Stimulated activated CD4-positive, alpha-beta T cell treated with anti-CD3 and anti-CD28 coated beads, Interleukin-15, amount 100 ng/mL, for 48 hours (primary cell): ENCODE measurements at regions not wholly inside any gene's neighbourhood (a gene's known extent, or its start where the extent isn't known, plus 50 kb on each side); places are given as distances from the start of the nearest gene placed in this dataset.
"Not testable (repeated sequence)": the region's sequence is repeated elsewhere in the genome, so short reads cannot be mapped to it uniquely, and the experiment has no call there.

ENCODE experiments used
- DNase-seq, 2 donors: peaks; one replicate each; pipeline ENCODE4 v3.0.0-alpha.2; 2020; ENCODE audit warnings: low read depth in 2 of 2

DNA sequence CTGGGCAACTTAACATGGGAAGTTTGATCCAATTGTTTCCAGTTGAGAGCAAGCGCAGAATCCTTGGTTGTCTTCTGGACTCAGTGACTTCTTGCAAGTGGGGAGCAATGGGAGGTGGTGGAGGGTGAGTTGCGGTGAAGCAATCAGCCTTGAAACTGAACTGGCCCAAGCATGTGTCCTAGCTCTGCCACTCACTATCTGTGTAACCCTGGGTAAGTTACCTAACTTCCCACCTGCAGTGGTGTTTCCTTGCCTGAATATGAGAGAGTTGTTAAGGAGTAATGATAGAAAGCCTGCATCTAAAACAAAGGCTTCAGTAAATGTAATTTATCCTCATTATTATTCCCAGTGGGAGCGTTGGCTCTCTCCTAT, 132.5 kb upstream of the NFIA start:
- DNase-seq: no peak

DNA sequence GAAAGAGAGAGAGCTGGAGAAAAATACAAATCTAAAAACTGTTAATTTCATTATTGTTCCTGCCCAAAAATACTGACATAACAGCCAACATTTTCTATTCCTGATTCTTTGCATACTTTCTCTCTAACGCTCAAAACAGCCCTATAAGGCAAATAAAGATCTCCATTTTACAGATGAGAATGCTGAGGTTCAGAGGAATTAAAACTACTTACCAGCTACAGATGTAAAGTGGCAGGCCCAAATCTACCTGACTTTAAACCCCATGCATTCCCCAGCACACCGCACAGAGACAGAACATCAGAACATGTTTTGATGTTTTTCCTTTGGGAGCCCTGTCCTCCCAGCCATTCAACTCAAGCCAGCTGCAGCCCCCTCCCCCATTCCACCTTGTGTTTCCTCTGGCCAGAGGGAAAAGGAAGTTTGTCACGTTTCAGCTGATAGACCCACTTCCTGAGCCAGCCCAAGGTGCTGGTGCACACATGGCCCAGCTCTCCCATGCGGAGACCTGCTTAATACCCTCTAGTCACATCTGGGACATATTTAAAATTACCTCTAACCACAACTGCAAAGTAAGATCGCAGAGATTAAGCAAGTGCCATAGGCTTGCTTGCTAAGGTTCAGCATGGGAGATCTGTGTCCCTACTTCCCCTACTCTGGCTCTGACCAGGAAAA, 133.1 kb upstream of the NFIA start:
- DNase-seq: no peak

DNA sequence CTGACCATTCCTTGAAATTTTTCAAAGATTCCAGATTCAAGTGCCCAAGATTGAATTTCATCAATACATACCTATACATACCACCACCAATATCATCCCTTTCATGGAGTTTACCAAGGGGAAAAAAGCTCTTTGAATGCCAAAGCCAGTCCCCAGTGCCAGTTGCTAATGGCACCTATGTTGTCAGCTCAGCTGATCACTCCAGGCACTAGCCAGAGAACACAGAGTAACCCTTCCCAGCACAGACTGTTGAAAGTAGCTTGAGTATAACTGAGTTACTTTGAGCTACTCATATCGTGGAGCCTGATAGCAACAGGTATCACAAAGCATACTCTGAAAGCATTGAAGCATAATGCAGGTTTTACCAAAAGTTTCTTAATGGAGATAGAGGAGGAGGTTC, 133.9 kb upstream of the NFIA start:
- DNase-seq: no peak

DNA sequence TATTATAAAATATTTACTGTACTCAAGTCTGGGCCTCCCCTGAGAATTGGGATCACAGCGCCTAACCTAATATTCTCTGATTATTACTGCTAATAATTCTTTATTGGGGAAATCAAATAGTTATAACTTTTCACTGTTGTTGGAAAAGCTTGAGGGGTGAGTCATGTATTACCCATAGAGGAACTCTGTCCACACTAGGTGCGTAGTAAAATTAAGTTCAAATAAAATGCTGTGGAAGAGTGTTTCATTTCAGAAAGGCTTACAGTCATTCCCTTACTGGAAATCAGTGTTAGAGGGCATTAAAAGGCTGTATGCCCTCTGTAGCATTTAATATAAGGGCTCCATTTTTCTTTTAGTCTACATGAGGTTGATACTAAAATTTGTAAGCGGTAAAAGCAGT, 135.0 kb upstream of the NFIA start:
- DNase-seq: no peak

DNA sequence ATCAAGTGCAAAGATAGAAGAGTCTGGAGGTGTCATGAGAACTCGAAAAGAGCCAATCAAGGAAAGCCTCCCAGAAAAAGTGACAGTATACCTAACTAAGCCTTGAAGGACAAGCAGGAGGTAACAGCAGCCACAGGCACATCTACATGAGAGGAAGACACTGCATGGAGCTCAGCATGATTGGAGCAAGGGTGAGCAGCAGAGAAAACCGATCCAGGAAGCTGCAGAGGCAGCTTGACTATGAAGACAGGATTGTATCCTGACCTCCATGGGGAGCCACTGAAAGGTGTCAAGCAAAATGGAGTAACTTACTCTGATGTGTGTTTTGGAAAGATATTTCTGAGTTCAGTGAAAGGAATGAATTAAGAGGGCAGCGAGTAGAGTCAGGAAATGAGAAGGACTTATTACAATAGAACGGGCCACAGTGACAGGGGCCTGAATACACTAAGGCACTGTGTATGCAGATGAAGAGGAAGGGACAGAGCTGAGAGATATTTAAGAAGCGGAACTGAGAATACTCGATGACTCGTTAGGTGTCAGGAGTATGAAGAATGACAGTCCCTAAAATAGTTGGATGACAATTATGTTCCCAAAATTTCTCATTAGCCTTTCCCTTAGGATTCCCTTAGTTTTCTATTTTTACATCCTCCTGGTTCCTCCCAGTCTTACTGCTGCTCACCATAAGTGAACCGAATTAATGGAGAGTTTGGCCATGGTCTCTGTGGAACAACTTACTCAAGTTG, 139.3 kb upstream of the NFIA start:
- DNase-seq: no peak

DNA sequence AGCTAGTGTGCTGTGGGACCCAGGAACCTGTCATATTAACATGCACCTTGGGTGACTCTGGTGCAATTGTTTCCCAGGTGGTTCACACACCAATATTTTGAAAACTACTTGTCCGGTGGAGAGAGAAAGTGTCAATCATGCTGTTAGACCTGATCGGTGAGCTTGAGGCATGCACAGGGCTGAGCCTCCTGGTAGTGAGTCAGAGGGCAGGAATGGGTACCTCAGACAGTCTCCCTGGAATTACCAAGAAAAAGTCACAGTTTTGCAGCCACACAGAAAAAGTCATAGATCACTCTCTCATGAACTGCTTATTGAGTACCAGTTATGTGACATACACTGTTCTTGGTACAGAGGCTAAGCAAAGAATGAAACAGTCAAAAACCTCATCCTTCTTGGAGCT, 140.1 kb upstream of the NFIA start:
- DNase-seq: no peak

DNA sequence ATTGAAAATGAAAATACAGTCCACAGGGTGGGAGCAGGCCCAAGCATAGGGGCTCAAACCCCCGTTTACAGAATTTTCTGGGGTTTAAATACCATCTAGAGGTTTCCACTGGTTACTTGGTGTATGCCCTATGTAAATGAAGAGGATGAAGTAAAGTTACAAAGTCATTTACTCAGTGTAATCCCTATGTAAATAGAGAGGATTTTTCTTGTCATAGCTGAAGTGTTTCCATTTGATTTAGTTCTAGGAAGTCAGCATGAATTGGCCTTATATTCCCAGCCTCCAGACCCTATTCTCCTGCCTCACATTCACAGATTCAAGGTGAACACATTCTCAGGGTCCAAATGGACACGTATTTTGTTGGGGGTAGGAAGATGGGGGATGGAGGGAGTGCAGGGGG, 141.7 kb upstream of the NFIA start:
- not testable (repeated sequence) for DNase-seq

DNA sequence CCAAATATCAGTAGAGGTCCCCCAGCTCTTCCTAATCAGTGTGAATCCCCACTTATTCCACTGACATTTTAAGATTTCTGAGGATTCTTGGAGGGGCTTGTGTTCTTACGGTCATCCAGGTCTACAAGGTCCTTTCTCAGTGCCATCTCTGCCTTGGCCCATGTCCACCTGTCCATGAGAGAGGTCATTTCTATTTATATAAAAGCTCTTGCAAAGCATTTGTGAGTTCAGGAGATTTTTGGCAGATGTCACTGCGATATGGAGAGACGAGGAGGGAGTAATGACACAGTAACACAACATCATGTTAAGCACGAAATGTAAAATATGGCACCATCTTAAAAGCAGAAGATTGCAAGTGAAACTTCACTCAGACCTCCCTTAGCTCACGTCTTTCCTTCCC, 144.6 kb upstream of the NFIA start:
- DNase-seq: no peak

DNA sequence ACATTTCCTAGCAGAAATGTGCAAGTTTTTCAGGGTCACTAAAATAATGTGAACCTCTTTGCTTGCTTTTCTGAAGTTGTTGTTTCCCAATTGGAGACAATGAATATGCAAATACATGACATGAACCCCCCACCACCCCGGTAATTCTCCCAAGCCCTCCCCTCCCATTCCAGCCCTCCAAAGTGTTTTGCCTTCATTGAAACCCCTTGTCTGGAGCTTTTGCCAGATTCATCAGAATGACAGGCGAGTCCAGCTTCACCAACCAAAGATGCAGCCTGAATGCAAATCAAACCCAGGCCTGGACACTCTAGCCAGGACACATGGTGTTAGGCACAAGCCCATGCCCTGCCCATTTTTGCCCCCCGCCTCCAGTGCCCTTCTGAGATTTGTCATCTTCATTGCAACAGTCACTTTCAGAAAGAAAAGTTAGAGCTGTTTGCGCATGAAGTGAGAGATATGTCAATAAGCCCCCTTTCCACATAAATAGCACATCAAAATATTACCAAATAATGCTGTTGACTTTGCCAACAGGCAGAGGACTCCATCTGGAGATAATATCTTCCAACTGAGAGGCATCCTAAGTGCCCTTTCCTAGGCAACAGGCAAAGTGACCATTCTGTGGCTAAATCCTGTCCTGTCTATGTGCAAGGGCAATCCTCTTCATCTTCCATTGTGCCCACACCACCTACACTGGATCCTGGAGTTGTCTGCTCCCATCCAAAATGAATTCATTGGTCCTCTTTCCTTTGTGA, 145.6 kb upstream of the NFIA start:
- no peak for DNase-seq

DNA sequence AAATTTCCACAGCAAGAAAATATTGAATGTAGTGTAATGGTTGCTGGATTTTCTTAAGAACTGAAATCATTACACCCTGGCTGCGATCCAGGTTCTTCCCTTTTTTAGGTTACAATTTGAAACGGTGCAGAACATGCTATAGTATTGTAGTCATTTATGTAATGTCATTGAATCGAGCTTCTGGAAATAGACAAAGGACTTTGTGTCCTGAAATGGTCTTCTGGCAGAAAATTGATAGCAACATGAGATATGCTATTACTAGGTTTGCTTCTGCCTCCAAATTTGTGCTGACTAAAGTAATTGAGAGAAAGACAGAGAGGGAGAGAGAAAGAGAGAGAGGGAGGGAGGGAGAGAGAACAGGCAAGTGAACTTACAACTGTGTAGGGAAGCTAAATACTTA, 146.2 kb upstream of the NFIA start:
- no peak for DNase-seq

DNA sequence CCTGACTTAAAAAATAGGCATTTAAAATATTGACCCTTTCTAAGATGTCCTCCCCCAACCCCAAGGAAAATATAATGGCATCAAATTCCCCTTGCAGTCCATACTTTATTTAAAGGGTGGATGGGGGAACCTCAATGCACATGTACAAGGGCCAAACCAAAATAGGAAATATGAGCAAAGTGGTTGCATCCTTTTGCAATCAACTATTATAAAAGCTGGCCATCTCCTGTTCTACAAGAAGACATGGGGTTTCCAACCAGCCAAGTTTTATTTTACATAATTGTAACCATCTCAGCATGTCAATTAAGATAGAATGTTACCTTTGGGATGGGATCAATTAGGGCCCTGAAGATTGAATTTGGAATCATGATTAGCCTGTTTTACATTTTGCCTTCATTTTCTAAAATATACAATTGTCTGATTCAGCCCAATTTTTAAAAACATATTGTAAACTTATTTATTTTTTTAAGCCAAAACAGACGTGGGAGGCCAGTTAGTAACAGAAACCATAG, 146.7 kb upstream of the NFIA start:
- DNase-seq: no peak

DNA sequence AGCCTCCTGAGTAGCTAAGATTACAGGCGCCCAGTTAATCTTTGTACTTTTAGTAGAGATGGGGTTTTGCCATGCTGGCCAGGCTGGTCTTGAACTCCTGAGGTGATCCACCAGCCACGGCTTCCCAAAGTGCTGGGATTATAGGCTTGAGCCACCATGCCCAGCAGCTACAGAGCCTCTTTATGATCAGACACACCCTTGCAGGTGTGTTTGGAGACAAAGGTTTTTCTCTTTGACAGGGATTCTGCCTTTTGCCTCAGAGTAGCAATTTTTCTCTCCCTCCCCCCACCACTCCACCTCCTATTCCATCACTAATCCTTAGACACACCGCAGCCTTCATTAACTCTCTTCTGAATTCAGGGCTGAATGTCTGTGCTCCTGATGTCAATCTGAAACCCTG, 152.2 kb upstream of the NFIA start:
- DNase-seq: no peak

DNA sequence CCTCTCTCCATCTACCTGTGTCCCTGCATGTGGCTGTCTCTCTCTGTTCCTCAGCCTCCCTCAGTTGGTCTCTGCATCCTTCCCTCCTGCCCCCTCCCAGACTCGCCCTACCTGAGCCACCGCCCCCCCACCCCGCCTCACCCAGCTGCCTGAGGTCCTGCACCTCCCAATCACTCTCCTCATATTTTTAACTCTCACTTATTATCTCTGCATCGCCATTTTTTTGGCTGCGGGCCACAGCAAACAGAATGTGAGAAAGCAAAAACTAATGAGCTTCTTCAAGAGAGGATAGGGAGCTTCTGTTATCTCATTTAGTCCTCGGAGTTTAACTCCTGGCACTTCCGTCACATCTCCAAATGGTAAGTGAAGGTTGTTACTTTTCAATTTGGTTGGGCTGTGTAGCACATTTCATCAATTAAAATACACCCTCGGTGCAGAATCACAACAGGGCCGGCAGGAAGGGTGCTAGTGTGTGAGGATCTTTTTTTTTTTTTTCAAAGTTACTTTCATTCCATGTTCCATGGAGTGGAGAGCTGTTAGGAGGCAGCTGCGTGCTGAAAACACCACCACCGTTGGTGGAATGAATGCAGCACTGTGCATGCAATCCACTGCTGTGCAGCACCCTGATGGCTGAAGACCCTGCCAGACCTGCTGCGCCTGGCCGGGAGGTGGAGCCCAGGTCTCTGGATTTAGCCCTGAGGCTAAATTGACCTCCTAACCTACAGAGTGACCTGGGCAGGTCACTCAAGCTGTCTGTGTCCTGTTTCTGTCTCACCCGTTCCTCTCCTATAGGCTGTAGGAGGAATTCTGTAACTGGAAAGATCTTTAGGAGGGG, 157.2 kb upstream of the NFIA start:
- no peak for DNase-seq

DNA sequence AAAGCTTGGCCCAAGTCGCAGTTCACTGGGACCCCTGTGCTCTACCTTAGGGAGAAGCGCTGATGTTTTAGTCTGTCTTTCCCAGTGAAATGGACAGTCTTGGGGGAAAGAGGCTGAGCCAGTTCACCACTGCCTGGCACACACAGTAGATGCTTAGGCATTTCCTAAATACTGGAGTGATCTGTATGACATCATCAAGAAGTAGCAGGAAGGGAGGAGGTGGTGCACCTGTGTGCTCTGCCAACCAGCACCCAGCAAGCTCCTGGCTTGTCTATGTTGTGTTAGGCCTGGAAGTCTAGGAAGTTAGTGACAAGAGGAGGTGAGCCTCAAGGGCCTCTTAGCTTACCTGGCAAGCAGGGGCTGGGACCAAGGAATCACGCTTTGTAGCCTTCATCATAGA, 158.2 kb upstream of the NFIA start:
- no peak for DNase-seq

DNA sequence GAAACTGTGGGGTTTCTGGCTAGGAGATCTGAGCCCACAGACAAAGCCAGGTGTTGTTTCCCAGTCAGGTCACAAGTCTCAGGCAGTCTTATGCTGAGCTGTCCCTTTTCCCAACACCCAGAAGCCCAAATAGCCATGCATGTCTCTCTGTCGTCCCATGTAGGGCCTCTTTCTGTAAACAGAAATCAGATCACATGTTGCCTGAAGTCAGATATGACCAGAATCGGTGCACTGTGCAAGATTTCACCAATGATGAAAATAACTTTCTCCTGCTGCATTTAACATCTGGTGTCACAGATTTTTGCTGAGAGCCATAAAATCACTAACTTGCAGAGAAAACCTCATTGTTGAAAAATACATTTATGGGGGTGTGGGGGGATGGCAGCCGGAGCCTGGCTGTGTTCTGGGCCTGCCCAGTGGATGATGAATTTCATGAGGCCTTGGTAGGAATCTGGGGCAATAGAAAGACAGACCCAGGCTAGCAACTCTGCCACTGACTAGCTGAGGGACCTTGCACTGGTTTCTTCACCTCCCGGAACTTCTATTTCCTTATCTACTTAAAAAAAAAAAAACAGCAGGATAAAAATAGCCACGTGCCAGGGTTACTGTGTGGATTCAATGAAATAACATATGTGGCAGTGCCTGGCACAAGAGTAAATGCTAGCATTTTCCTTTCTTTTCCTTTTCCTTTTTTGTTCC, 158.8 kb upstream of the NFIA start:
- no peak for DNase-seq

DNA sequence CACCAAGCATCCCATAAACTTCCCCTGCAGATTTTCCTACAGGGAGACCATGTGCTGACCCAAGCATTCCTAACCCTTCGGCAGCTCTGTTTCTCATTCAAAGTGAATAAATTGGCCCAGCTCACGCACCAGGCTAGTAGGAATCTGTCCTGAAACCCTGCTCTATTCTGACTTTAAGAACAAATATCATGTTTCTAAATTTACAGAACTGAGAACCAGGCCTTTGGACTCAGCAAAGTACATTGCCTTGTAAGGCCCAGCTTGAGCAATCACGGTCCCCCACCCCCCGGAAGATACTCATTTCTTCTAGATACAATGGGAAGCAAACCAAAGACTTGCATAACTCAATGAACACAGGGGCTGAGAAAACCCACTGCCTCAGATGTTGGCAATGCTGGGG, 160.1 kb upstream of the NFIA start:
- no peak for DNase-seq

DNA sequence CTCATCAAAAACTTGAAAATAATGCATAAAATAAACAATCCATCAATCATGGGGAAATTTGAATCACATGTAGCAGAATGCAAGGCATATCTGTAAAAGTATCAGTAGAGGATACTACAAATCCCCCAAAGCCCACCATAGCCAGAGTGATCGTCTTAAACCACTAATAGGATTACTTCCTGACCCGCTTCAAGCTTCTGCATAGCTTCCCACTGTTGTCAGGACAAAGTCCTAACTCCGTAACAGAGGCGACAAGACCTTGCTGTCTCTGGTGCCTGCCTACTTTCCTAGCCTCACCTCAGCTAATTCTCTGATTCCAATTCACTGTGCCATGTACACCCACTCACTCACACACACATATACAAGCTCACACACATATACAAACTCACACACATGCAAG, 161.2 kb upstream of the NFIA start:
- no peak for DNase-seq

DNA sequence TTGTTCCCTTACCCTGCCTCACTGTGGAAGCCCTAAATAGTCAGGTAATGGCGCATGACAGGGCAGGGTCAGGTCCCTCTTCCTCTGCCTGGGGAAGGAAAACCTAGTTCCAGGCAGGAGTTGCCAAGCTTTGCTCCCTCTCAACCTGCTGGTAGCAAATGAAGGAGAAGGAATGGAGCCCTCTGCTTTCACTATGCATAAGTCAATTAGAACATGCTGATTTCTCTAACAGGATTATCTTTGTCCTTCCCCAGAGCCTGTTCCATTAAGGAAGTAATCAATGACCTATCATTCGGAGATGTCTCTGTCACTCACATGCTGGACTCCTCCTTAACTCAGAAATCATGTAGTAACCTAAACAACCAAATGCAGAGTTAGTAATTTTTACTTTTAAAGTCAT, 161.8 kb upstream of the NFIA start:
- no peak for DNase-seq

DNA sequence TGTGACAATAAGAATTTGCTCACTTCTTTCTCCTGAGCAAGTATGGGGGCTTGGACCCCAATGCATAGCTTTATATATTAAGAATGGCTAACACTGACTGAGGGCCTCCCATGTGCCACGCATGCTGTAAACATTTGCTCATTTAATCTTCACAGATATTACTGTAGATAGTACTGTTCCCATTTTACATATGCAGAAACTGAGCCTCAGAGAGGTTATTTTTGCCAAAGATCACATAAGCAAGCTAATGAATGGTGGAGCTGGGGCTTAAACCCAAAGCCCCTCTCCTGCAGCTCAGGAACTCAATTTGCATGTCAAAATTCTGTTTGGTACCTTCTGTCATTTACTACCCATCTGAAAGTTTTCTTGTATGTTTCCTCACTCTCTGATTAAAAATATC, 163.5 kb upstream of the NFIA start:
- DNase-seq: no peak

DNA sequence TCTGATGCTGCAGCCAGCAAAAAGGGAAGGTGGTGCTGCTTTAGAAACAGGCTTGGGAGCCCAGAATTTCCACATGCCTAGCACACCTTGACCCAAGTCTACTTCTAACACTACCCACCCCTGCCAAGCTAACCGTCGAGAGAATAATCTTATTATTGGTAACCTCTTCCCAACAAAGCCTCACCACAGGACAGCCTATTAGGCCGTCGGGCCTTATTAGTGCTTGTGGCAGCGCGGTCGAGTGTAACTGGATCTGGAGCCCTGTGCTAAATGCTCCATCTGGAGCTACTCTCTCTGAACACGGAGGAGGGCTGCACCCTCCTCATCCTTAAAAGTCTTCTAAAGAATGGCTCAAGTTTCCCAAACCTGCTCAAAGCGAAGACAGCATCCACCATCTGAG, 165.5 kb upstream of the NFIA start:
- no peak for DNase-seq

DNA sequence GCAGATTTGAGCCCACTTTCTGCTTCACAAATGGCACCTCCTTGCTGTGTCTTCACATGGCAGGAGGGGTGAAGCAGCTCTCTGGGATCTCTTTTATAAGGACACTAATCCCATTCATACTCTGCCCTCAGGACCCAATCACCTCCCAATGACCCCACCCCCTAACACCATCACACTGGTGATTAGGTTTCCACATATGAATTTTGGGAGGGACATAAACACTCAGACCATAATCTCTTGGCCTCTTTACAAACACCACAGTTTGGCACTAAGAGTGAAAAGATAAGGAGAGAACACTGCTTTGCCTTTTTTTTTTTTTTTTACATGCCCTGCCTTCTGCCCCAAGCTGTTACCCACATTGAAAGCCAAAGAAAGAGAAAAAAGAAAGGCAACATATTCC, 166.2 kb upstream of the NFIA start:
- no peak for DNase-seq
